IPS DF 6.9 (cell line): ENCODE measurements at regions not wholly inside any gene's neighbourhood (a gene's known extent, or its start where the extent isn't known, plus 50 kb on each side); places are given as distances from the start of the nearest gene placed in this dataset.

ENCODE experiments used
- DNase-seq: peaks from one replicate; pipeline ENCODE4 v3.0.0-alpha.2; 2013; ENCODE audit warnings: low read depth, low spot score
- H3K27ac ChIP-seq: one replicate; pipeline ENCODE4 v1.5.1; 2013; ENCODE audit warnings: low read length, control low read depth
- H3K27me3 ChIP-seq: 2 replicates; pipeline ENCODE4 v1.6.1; 2013; ENCODE audit warnings: mild to moderate bottlenecking, low read length; ENCODE audit not compliant: control insufficient read depth, insufficient read depth
- H3K36me3 ChIP-seq: 2 replicates; pipeline ENCODE4 v1.6.1; 2013; ENCODE audit warnings: low read length; ENCODE audit not compliant: control insufficient read depth, insufficient read depth
- H3K4me1 ChIP-seq: 2 replicates; pipeline ENCODE4 v1.6.1; 2013; ENCODE audit warnings: low read length; ENCODE audit not compliant: control insufficient read depth, insufficient read depth
- H3K4me3 ChIP-seq: 2 replicates; pipeline ENCODE4 v1.5.1; 2013; ENCODE audit warnings: mild to moderate bottlenecking, low read length
- H3K9me3 ChIP-seq: 2 replicates; pipeline ENCODE4 v1.6.1; 2013; ENCODE audit warnings: low read length, inconsistent platforms; ENCODE audit not compliant: control insufficient read depth, insufficient read depth
- WGBS: extraction: QIAGEN DNeasy Blood & Tissue Kit; methylation state at CpG from one replicate; pipeline ENCODE4 v1.1.7; 2013; ENCODE audit warnings: mixed read lengths, missing lambda C conversion rate; ENCODE audit not compliant: insufficient read length, insufficient coverage; 5-methylcytosine and 5-hydroxymethylcytosine counted together

- Histone ChIP-seq H3K4me3 (no peak overlapping the region), H3K27ac (no peak overlapping the region), H3K27me3 (no peaks in the 10 kb centered on the region), H3K9me3 (no peaks in the 10 kb centered on the region), H3K4me1 (no peaks in the 10 kb centered on the region; the same call in 1 of the 2 replicates), H3K36me3 (no peaks in the 10 kb centered on the region)
- no peak for DNase-seq
- no CpG with 5 or more reads among the region's 2 CpGs for WGBS
Observed at GRCh38 chr2:122096761-122097160, 341.3 kb downstream of the TSN start.

DNA sequence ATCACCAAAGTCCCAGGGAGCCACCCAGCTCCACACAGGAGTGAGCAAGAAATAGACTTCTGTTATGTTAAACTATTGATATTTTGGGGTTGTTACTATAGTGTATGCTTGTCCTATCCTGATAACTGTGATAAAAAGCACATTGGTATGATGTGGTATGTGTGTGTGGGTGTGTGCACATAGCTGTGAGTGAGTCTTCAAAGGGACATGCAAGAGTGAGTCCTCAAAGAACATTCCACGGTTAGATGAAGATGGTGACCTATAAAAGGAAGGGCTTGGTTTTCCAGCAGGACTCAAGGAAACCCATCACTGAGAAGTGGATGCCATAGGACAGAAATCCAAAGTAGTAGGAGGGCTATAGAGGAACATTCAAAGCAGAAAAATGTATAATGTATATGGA lies 342.9 kb downstream of the TSN start:
- Histone ChIP-seq H3K4me3 (no peak overlapping the region), H3K27ac (no peak overlapping the region), H3K9me3 (no peaks in the 10 kb centered on the region), H3K36me3 (no peaks in the 10 kb centered on the region), H3K27me3 (no peaks in the 10 kb centered on the region), H3K4me1 (no peaks in the 10 kb centered on the region; the same call in 1 of the 2 replicates)
- DNase-seq: no peak
- no CpG with 5 or more reads among the region's 1 CpG for WGBS

DNA sequence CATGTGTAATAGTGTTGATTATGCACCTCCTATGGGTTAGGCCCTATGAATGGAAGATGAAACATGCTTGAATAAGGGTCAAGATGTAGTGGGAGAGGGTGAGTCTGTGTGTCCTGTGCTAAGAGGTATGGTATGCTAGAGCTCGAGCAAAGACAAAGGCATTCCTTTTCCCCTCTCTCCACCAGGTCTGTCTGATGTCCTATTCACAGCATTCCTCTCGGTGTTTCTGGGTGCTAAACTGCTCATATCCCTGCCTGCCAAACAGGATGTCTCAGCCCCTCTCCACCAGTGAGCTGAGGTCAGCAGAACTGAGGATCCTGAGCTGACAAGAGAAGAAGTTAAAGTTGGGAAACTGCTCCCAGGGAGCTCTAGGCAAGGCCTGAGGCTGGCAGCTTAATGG lies 344.9 kb downstream of the TSN start:
- peak; percentile 16 for DNase-seq
- no peaks in the 10 kb centered on the region; the same call in 1 of the 2 replicates for H3K4me1 ChIP-seq
- no CpG with 5 or more reads among the region's 2 CpGs for WGBS
- H3K27me3 ChIP-seq: no peaks in the 10 kb centered on the region
- H3K9me3 ChIP-seq: no peaks in the 10 kb centered on the region
- no peak overlapping the region for H3K27ac ChIP-seq
- H3K36me3 ChIP-seq: no peaks in the 10 kb centered on the region
- H3K4me3 ChIP-seq: no peak overlapping the region

GRCh38 chr2:122100756-122101155 lies 345.3 kb downstream of the TSN start:
- no peak for DNase-seq
- no peak overlapping the region for H3K27ac ChIP-seq
- no peaks in the 10 kb centered on the region; the same call in 1 of the 2 replicates for H3K4me1 ChIP-seq
- H3K4me3 ChIP-seq: no peak overlapping the region
- no peaks in the 10 kb centered on the region for H3K9me3 ChIP-seq
- no peaks in the 10 kb centered on the region for H3K36me3 ChIP-seq
- H3K27me3 ChIP-seq: no peaks in the 10 kb centered on the region

GRCh38 chr2:122101319-122101718 lies 345.9 kb downstream of the TSN start:
- Histone ChIP-seq H3K9me3 (no peaks in the 10 kb centered on the region), H3K4me3 (no peak overlapping the region), H3K27me3 (no peaks in the 10 kb centered on the region), H3K4me1 (peaks cover 1% of the 10 kb centered on the region; the same call in 1 of the 2 replicates), H3K36me3 (no peaks in the 10 kb centered on the region), H3K27ac (no peak overlapping the region)
- no peak for DNase-seq
- WGBS: no CpG with 5 or more reads among the region's 5 CpGs

DNA sequence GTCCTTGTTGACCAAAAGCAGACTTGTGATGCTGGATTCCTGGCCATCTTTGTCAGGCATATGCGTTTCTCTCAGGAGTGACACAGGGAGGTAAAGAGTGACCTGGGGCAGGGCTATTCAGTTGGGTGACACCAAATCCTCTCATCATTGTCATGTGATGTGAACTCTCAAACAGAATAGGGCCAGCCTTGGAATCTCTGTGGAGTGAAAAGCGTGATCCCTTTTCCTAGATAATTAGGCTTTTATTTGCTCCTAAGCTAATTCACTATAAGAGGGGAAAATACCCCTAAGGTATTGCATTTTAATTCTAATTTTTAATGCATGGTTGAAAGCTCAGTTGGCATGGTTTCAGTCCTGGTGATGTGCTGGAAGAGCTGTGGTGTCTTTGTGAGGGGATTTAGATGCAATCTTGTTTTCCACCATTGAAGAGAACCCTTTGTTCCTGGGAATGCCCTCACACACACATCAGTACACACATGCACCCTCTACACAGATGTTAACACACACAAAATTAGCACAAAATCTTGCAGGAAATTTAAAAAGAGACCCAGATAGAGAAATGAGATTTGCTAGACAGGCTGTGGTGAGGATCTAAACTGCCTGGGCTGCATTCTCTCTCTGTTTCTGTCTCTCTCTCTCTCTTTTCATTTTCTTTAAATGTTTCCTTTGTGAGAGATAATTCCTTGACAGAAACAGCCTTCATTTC lies 349.9 kb downstream of the TSN start:
- Histone ChIP-seq H3K36me3 (no peaks in the 10 kb centered on the region), H3K27ac (no peak overlapping the region), H3K9me3 (no peaks in the 10 kb centered on the region), H3K27me3 (no peaks in the 10 kb centered on the region), H3K4me3 (no peak overlapping the region), H3K4me1 (0 out of 2 replicates have a peak, but pooled peaks cover 1% of the 10 kb centered on the region)
- DNase-seq: no peak
- no CpG with 5 or more reads among the region's 2 CpGs for WGBS

GRCh38 chr2:122105877-122106206 lies 350.4 kb downstream of the TSN start:
- H3K9me3 ChIP-seq: no peaks in the 10 kb centered on the region
- no peak for DNase-seq
- no peak overlapping the region for H3K27ac ChIP-seq
- no peaks in the 10 kb centered on the region for H3K36me3 ChIP-seq
- H3K27me3 ChIP-seq: no peaks in the 10 kb centered on the region
- H3K4me3 ChIP-seq: no peak overlapping the region
- no CpG with 5 or more reads among the region's 3 CpGs for WGBS
- 0 out of 2 replicates have a peak, but pooled peaks cover 1% of the 10 kb centered on the region for H3K4me1 ChIP-seq

DNA sequence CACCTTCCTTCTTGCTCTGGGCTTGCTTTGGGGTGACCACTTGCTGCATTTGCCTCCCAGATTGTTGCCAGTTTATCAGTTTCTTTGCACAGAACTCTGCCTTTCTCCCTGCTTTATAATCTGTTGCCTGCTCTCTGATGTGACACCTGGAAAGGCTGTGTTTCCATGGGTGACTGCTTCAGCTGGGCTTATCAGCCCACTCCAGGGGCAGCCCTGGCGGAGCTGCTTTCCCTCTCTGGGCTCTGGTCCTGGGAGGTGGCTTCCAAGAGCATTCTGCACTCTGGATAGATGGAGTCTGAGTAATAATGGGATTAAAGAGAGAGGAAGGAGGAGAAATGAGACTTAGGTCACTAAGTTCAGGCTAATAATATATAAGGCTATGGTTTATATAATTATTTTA lies 352.7 kb downstream of the TSN start:
- no CpG with 5 or more reads among the region's 1 CpG for WGBS
- 0 out of 2 replicates have a peak, but pooled peaks cover 1% of the 10 kb centered on the region for H3K4me1 ChIP-seq
- no peak for DNase-seq
- H3K27ac ChIP-seq: no peak overlapping the region
- H3K36me3 ChIP-seq: no peaks in the 10 kb centered on the region
- no peaks in the 10 kb centered on the region for H3K27me3 ChIP-seq
- no peak overlapping the region for H3K4me3 ChIP-seq
- no peaks in the 10 kb centered on the region for H3K9me3 ChIP-seq

DNA sequence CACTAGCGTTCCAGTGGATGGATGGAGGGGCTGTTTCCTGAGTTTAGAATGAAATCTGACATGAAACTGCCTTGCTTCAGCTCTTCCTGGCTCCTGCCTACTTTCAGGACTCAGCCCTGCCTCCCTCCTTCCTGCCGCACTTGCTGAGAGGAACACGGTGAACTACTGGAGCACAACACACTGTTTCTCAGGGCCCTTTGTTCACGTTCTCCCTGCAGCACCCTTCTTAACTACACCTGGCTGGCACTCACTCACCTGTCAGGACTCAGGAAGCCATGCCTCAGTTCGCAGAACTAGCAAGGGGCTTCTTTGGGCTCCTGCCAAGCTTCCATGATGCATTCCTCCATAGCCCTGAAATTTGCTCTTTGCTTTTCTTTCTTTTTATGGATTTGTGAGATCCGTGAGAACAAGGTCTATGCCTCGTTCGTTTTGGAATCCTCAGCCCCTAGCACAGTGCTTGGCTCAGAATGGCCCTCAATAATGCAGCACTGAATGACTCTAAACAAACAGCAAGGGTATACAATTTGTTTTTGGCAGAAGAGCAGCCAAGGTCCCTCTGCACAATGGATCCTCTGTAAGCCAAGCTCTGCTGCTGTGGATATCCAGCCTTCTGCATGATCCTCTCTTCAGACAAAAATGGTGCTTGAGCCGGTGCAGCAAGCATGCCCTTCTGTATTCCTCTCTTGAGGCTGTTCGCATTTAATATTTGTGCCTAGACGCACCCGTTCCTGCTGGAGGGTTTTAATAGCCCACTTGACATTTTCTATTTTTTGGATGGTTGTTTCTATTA lies 357.0 kb downstream of the TSN start:
- Histone ChIP-seq H3K27me3 (no peaks in the 10 kb centered on the region), H3K4me1 (no peaks in the 10 kb centered on the region), H3K9me3 (no peaks in the 10 kb centered on the region), H3K4me3 (no peak overlapping the region), H3K36me3 (no peaks in the 10 kb centered on the region), H3K27ac (no peak overlapping the region)
- no peak for DNase-seq
- no CpG with 5 or more reads among the region's 12 CpGs for WGBS

DNA sequence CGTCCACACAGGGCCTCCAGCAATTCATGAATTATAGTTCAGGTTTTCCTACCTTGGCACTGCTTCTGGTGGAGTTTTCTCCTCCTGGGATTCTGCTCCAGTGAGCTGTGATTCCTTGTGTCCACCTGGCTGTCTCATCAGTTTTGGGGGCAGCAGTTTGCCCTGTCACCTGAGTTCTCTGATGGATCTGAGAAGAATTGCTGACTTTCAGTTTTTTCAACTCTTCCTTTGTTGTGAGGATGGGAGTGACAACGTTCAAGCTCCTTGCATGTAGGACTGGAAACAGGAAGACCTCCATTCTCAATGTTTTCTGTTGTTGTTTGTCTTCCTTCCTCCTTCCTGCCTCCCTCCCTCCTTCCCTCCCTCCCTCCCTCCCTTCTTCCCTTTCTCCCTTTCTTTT lies 359.0 kb downstream of the TSN start:
- DNase-seq: no peak
- H3K36me3 ChIP-seq: no peaks in the 10 kb centered on the region
- WGBS: no CpG with 5 or more reads among the region's 2 CpGs
- H3K9me3 ChIP-seq: no peaks in the 10 kb centered on the region
- no peak overlapping the region for H3K27ac ChIP-seq
- H3K4me3 ChIP-seq: no peak overlapping the region
- H3K4me1 ChIP-seq: no peaks in the 10 kb centered on the region
- H3K27me3 ChIP-seq: no peaks in the 10 kb centered on the region
